Thyroid gland (tissue), 4 donors: ENCODE measurements at regions not wholly inside any gene's neighbourhood (a gene's known extent, or its start where the extent isn't known, plus 50 kb on each side); places are given as distances from the start of the nearest gene placed in this dataset.

Experiments
- POLR2A ChIP-seq, 2 donors: fragments of 450-650 bp; IDR thresholded peaks; one replicate each; pipeline ENCODE4 v1.6.1; 2017; ENCODE audit warnings: antibody characterized with exemption in 2 of 2, mild to moderate bottlenecking in 2 of 2, moderate library complexity in 1 of 2
- TF ChIP-seq, protein P1 (sequence below), 6 experiments: fragments of 200-600 bp in 3 of 6; fragments of 450-650 bp in 3 of 6; sonication (generic) in 3 of 6; IDR thresholded peaks; one replicate each; pipeline ENCODE4 v1.5.1; 2016 to 2019; ENCODE audit warnings: antibody characterized with exemption in 6 of 6, mild to moderate bottlenecking in 2 of 6, inconsistent platforms in 1 of 6, moderate library complexity in 1 of 6

DNA sequence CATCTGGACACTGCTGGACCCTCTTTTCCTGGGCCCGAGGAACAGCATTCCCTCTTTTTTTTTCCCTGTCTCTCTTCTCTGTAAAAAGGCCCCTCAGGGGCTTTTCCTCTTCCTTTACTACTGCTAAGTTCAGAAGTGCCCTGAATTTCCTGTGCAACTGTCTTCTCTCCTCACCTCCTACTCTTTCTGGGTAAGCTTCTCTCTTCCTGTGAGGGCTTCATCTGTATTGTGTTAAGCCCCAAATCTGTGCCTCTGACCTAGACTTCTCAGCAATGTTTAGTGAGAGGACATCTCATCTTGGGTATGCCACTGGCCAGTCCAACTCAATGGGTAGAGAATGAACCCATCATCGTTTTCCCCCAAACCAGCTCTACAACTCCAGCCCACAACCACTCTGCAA is 174.2 kb downstream of the PTEN start:
- TF ChIP-seq, protein P1, sequence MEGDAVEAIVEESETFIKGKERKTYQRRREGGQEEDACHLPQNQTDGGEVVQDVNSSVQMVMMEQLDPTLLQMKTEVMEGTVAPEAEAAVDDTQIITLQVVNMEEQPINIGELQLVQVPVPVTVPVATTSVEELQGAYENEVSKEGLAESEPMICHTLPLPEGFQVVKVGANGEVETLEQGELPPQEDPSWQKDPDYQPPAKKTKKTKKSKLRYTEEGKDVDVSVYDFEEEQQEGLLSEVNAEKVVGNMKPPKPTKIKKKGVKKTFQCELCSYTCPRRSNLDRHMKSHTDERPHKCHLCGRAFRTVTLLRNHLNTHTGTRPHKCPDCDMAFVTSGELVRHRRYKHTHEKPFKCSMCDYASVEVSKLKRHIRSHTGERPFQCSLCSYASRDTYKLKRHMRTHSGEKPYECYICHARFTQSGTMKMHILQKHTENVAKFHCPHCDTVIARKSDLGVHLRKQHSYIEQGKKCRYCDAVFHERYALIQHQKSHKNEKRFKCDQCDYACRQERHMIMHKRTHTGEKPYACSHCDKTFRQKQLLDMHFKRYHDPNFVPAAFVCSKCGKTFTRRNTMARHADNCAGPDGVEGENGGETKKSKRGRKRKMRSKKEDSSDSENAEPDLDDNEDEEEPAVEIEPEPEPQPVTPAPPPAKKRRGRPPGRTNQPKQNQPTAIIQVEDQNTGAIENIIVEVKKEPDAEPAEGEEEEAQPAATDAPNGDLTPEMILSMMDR (IDR thresholded peaks at IDR 0.05) = no peak
- no peak for TF ChIP-seq POLR2A (IDR thresholded peaks at IDR 0.05)
